ENCODE measurements at regions not wholly inside any gene's neighbourhood (a gene's known extent, or its start where the extent isn't known, plus 50 kb on each side); places are given as distances from the start of the nearest gene placed in this dataset.
"Not testable (repeated sequence)": the region's sequence is repeated elsewhere in the genome, so short reads cannot be mapped to it uniquely, and the experiment has no call there.

GRCh38 chr15:62858343-62858742, 184.2 kb upstream of the TPM1 start:
- no peaks in the 10 kb centered on the region for H3K4me1 ChIP-seq (ENCODE audit: control insufficient read depth, insufficient read depth, low read length)
- no peak overlapping the region for H3K27ac ChIP-seq (ENCODE audit: low read depth, low read length)
- no peaks in the 10 kb centered on the region for H3K36me3 ChIP-seq (ENCODE audit: control insufficient read depth, insufficient read depth, low read length)
- WGBS (ENCODE audit: insufficient coverage), result 58% methylated on average over 2 of the region's 2 CpGs
- no peaks in the 10 kb centered on the region for H3K9me3 ChIP-seq (ENCODE audit: control insufficient read depth, insufficient read depth, low read length)
- H3K4me3 ChIP-seq (ENCODE audit: low read depth, low read length), result no peak overlapping the region
- peaks cover 2% of the 10 kb centered on the region for H3K27me3 ChIP-seq (ENCODE audit: control insufficient read depth, insufficient read depth, low read length)
- no peak for DNase-seq (ENCODE audit: low read depth in 4 of 6, low spot score in 6 of 6)

GRCh38 chr15:62862717-62863116, 179.8 kb upstream of the TPM1 start:
- H3K4me3 ChIP-seq (ENCODE audit: low read depth, low read length), result no peak overlapping the region
- no peaks in the 10 kb centered on the region for H3K36me3 ChIP-seq (ENCODE audit: control insufficient read depth, insufficient read depth, low read length)
- WGBS (ENCODE audit: insufficient coverage), result 85% methylated on average over 2 of the region's 2 CpGs
- no peaks in the 10 kb centered on the region for H3K4me1 ChIP-seq (ENCODE audit: control insufficient read depth, insufficient read depth, low read length)
- no peaks in the 10 kb centered on the region for H3K9me3 ChIP-seq (ENCODE audit: control insufficient read depth, insufficient read depth, low read length)
- DNase-seq (ENCODE audit: low read depth in 4 of 6, low spot score in 6 of 6), result no peak
- no peak overlapping the region for H3K27ac ChIP-seq (ENCODE audit: low read depth, low read length)
- H3K27me3 ChIP-seq (ENCODE audit: control insufficient read depth, insufficient read depth, low read length), result no peaks in the 10 kb centered on the region

- H3K4me1 ChIP-seq (ENCODE audit: control insufficient read depth, insufficient read depth, low read length), result no peaks in the 10 kb centered on the region
- no peaks in the 10 kb centered on the region for H3K9me3 ChIP-seq (ENCODE audit: control insufficient read depth, insufficient read depth, low read length)
- whole genome bisulfite sequencing (ENCODE audit: insufficient coverage), result 82% methylated on average over 6 of the region's 6 CpGs
- no peak overlapping the region for H3K4me3 ChIP-seq (ENCODE audit: low read depth, low read length)
- no peak for DNase-seq (ENCODE audit: low read depth in 4 of 6, low spot score in 6 of 6)
- H3K27me3 ChIP-seq (ENCODE audit: control insufficient read depth, insufficient read depth, low read length), result no peaks in the 10 kb centered on the region
- H3K27ac ChIP-seq (ENCODE audit: low read depth, low read length), result no peak overlapping the region
- H3K36me3 ChIP-seq (ENCODE audit: control insufficient read depth, insufficient read depth, low read length), result no peaks in the 10 kb centered on the region
These were observed 176.2 kb upstream of the TPM1 start for GRCh38 chr15:62866366-62866765.

- H3K27me3 ChIP-seq (ENCODE audit: control insufficient read depth, insufficient read depth, low read length), result no peaks in the 10 kb centered on the region
- H3K4me3 ChIP-seq (ENCODE audit: low read depth, low read length), result no peak overlapping the region
- no peaks in the 10 kb centered on the region for H3K4me1 ChIP-seq (ENCODE audit: control insufficient read depth, insufficient read depth, low read length)
- no peaks in the 10 kb centered on the region for H3K36me3 ChIP-seq (ENCODE audit: control insufficient read depth, insufficient read depth, low read length)
- no peak overlapping the region for H3K27ac ChIP-seq (ENCODE audit: low read depth, low read length)
- no peak for DNase-seq (ENCODE audit: low read depth in 4 of 6, low spot score in 6 of 6)
- H3K9me3 ChIP-seq (ENCODE audit: control insufficient read depth, insufficient read depth, low read length), result no peaks in the 10 kb centered on the region
- 100% methylated on average over 4 of the region's 4 CpGs for WGBS (ENCODE audit: insufficient coverage)
These were observed 174.7 kb upstream of the TPM1 start for GRCh38 chr15:62867844-62868243.

- Histone ChIP-seq H3K36me3 (ENCODE audit: control insufficient read depth, insufficient read depth, low read length) (no peaks in the 10 kb centered on the region), H3K27me3 (ENCODE audit: control insufficient read depth, insufficient read depth, low read length) (no peaks in the 10 kb centered on the region), H3K27ac (ENCODE audit: low read depth, low read length) (no peak overlapping the region), H3K9me3 (ENCODE audit: control insufficient read depth, insufficient read depth, low read length) (no peaks in the 10 kb centered on the region), H3K4me1 (ENCODE audit: control insufficient read depth, insufficient read depth, low read length) (no peaks in the 10 kb centered on the region), H3K4me3 (ENCODE audit: low read depth, low read length) (no peak overlapping the region)
- WGBS (ENCODE audit: insufficient coverage), result 62% methylated on average over 3 of the region's 6 CpGs
- no peak for DNase-seq (ENCODE audit: low read depth in 4 of 6, low spot score in 6 of 6)
These were observed 174.0 kb upstream of the TPM1 start for GRCh38 chr15:62868507-62868906.

- Histone ChIP-seq H3K27me3 (ENCODE audit: control insufficient read depth, insufficient read depth, low read length) (no peaks in the 10 kb centered on the region), H3K36me3 (ENCODE audit: control insufficient read depth, insufficient read depth, low read length) (no peaks in the 10 kb centered on the region), H3K27ac (ENCODE audit: low read depth, low read length) (no peak overlapping the region), H3K4me3 (ENCODE audit: low read depth, low read length) (no peak overlapping the region), H3K9me3 (ENCODE audit: control insufficient read depth, insufficient read depth, low read length) (no peaks in the 10 kb centered on the region), H3K4me1 (ENCODE audit: control insufficient read depth, insufficient read depth, low read length) (no peaks in the 10 kb centered on the region)
- DNase-seq (ENCODE audit: low read depth in 4 of 6, low spot score in 6 of 6), result no peak
- 96% methylated on average over 2 of the region's 2 CpGs for WGBS (ENCODE audit: insufficient coverage)
These were observed 173.4 kb upstream of the TPM1 start for GRCh38 chr15:62869116-62869515.

- H3K27me3 ChIP-seq (ENCODE audit: control insufficient read depth, insufficient read depth, low read length), result no peaks in the 10 kb centered on the region
- no peak overlapping the region for H3K4me3 ChIP-seq (ENCODE audit: low read depth, low read length)
- no peak overlapping the region for H3K27ac ChIP-seq (ENCODE audit: low read depth, low read length)
- DNase-seq (ENCODE audit: low read depth in 4 of 6, low spot score in 6 of 6), result no peak
- no peaks in the 10 kb centered on the region for H3K9me3 ChIP-seq (ENCODE audit: control insufficient read depth, insufficient read depth, low read length)
- H3K4me1 ChIP-seq (ENCODE audit: control insufficient read depth, insufficient read depth, low read length), result no peaks in the 10 kb centered on the region
- WGBS (ENCODE audit: insufficient coverage), result no CpG with 5 or more reads among the region's 2 CpGs
- no peaks in the 10 kb centered on the region for H3K36me3 ChIP-seq (ENCODE audit: control insufficient read depth, insufficient read depth, low read length)
These were observed 172.3 kb upstream of the TPM1 start for GRCh38 chr15:62870216-62870615.

- H3K36me3 ChIP-seq (ENCODE audit: control insufficient read depth, insufficient read depth, low read length); DNase-seq (ENCODE audit: low read depth in 4 of 6, low spot score in 6 of 6); H3K27me3 ChIP-seq (ENCODE audit: control insufficient read depth, insufficient read depth, low read length); H3K4me3 ChIP-seq (ENCODE audit: low read depth, low read length); H3K4me1 ChIP-seq (ENCODE audit: control insufficient read depth, insufficient read depth, low read length); H3K27ac ChIP-seq (ENCODE audit: low read depth, low read length); H3K9me3 ChIP-seq (ENCODE audit: control insufficient read depth, insufficient read depth, low read length): not testable (repeated sequence)
- no CpG with 5 or more reads among the region's 3 CpGs for WGBS (ENCODE audit: insufficient coverage)
These were observed 171.8 kb upstream of the TPM1 start for GRCh38 chr15:62870701-62871100.

- 77% methylated on average over 4 of the region's 5 CpGs for WGBS (ENCODE audit: insufficient coverage)
- H3K27ac ChIP-seq (ENCODE audit: low read depth, low read length), result no peak overlapping the region
- peaks cover 8% of the 10 kb centered on the region for H3K4me1 ChIP-seq (ENCODE audit: control insufficient read depth, insufficient read depth, low read length)
- H3K36me3 ChIP-seq (ENCODE audit: control insufficient read depth, insufficient read depth, low read length), result no peaks in the 10 kb centered on the region
- no peak for DNase-seq (ENCODE audit: low read depth in 4 of 6, low spot score in 6 of 6)
- no peaks in the 10 kb centered on the region for H3K27me3 ChIP-seq (ENCODE audit: control insufficient read depth, insufficient read depth, low read length)
- no peak overlapping the region for H3K4me3 ChIP-seq (ENCODE audit: low read depth, low read length)
- H3K9me3 ChIP-seq (ENCODE audit: control insufficient read depth, insufficient read depth, low read length), result no peaks in the 10 kb centered on the region
These were observed 169.3 kb upstream of the TPM1 start for GRCh38 chr15:62873203-62873602.

- no CpG with 5 or more reads among the region's 3 CpGs for WGBS (ENCODE audit: insufficient coverage)
- Histone ChIP-seq H3K4me1 (ENCODE audit: control insufficient read depth, insufficient read depth, low read length) (peaks cover 8% of the 10 kb centered on the region), H3K4me3 (ENCODE audit: low read depth, low read length) (no peak overlapping the region), H3K27me3 (ENCODE audit: control insufficient read depth, insufficient read depth, low read length) (no peaks in the 10 kb centered on the region), H3K36me3 (ENCODE audit: control insufficient read depth, insufficient read depth, low read length) (no peaks in the 10 kb centered on the region), H3K27ac (ENCODE audit: low read depth, low read length) (no peak overlapping the region), H3K9me3 (ENCODE audit: control insufficient read depth, insufficient read depth, low read length) (no peaks in the 10 kb centered on the region)
- DNase-seq (ENCODE audit: low read depth in 4 of 6, low spot score in 6 of 6), result no peak
These were observed 168.5 kb upstream of the TPM1 start for GRCh38 chr15:62874064-62874463.
